H1 (cell line): ENCODE measurements at regions not wholly inside any gene's neighbourhood (a gene's known extent, or its start where the extent isn't known, plus 50 kb on each side); places are given as distances from the start of the nearest gene placed in this dataset.

Source experiments
- CTCF ChIA-PET: fragments of 300-600 bp; sonication (Branson Sonifier 250); formaldehyde crosslinking; loops from one replicate; lab custom pipeline; 2021; ENCODE audit not compliant: partially characterized antibody; lab: Charles Lee
- POLR2A ChIA-PET: fragments of 300-600 bp; sonication (Branson Sonifier 250); formaldehyde crosslinking; loops from one replicate; lab custom pipeline; 2021; ENCODE audit warnings: inconsistent platforms; ENCODE audit not compliant: partially characterized antibody; lab: Charles Lee
- DNase-seq, 2 experiments: peaks; one replicate each; pipeline versions ENCODE4 v3.0.0 to v3.0.0-alpha.2; 2010 to 2022; ENCODE audit warnings: low spot score in 2 of 2, low read depth in 1 of 2, mixed read lengths in 1 of 2
- FAIRE-seq: peaks from 2 replicates; lab custom pipeline; 2011; peaks lifted over from hg19 to GRCh38; lab: Jason Lieb, UNC
- H2AFZ ChIP-seq: 2 replicates; pipeline ENCODE4 v1.8.1; 2012; ENCODE audit warnings: low read length, inconsistent platforms
- H2AK5ac ChIP-seq: 2 replicates; pipeline ENCODE4 v1.6.1; 2013; ENCODE audit warnings: low read depth, low read length
- H2BK120ac ChIP-seq: replicated peaks from 2 replicates; pipeline ENCODE3; 2013; ENCODE audit warnings: low read depth, low read length, inconsistent platforms
- H2BK12ac ChIP-seq: 2 replicates; pipeline ENCODE4 v1.6.1; 2013; ENCODE audit warnings: low read depth, low read length
- H2BK15ac ChIP-seq: 2 replicates; pipeline ENCODE4 v1.6.1; 2013; ENCODE audit warnings: low read length
- H2BK20ac ChIP-seq: 2 replicates; pipeline ENCODE4 v1.6.1; 2013; ENCODE audit warnings: low read length
- H2BK5ac ChIP-seq: 2 replicates; pipeline ENCODE4 v1.6.1; 2013; ENCODE audit warnings: low read depth, low read length
- H3K14ac ChIP-seq: 2 replicates; pipeline ENCODE4 v1.6.1; 2013; ENCODE audit warnings: inconsistent platforms; ENCODE audit not compliant: insufficient read length
- H3K18ac ChIP-seq: 2 replicates; pipeline ENCODE4 v1.6.1; 2013; ENCODE audit warnings: low read length; ENCODE audit errors: extremely low read depth
- H3K23ac ChIP-seq: 2 replicates; pipeline ENCODE4 v1.6.1; 2013; ENCODE audit warnings: inconsistent platforms; ENCODE audit not compliant: insufficient read length
- H3K23me2 ChIP-seq: 2 replicates; pipeline ENCODE4 v1.6.1; 2013; ENCODE audit warnings: low read depth, low read length
- H3K27ac ChIP-seq: 2 replicates; pipeline ENCODE4 v1.6.1; 2011; ENCODE audit warnings: low read depth, low read length, inconsistent platforms
- H3K27me3 ChIP-seq, 4 experiments: replicated peaks in 1 of 4; 1 replicate in 1 of 4; 2 replicates in 3 of 4; pipeline versions ENCODE4 v1.6.1 to v1.8.1; 2011 to 2013; ENCODE audit warnings: low read length in 3 of 4, mild to moderate bottlenecking in 3 of 4, inconsistent platforms in 2 of 4, mixed read lengths in 2 of 4, moderate library complexity in 1 of 4; ENCODE audit not compliant: control insufficient read depth in 3 of 4, insufficient read depth in 3 of 4; ENCODE audit errors: extremely low read depth in 1 of 4
- H3K36me3 ChIP-seq, 4 experiments: 2 replicates each; pipeline versions ENCODE4 v1.6.1 to v1.8.1; 2011 to 2013; ENCODE audit warnings: mild to moderate bottlenecking in 4 of 4, low read length in 3 of 4, moderate library complexity in 2 of 4, control low read depth in 1 of 4, inconsistent platforms in 1 of 4; ENCODE audit not compliant: insufficient read depth in 4 of 4, control insufficient read depth in 2 of 4
- H3K4ac ChIP-seq: replicated peaks from 2 replicates; pipeline ENCODE3; 2013; ENCODE audit warnings: low read length, low read depth, mixed read lengths, inconsistent platforms; ENCODE audit not compliant: insufficient read length
- H3K4me1 ChIP-seq, 4 experiments: replicated peaks in 1 of 4; 1 replicate in 1 of 4; 2 replicates in 3 of 4; pipeline versions ENCODE4 v1.6.1 to v1.8.1; 2011 to 2013; ENCODE audit warnings: low read length in 3 of 4, inconsistent platforms in 2 of 4, mixed read lengths in 1 of 4; ENCODE audit not compliant: insufficient read depth in 4 of 4, control insufficient read depth in 3 of 4
- H3K4me2 ChIP-seq, 2 experiments: 2 replicates each; pipeline versions ENCODE4 v1.6.1 to v1.8.1; 2011 to 2013; ENCODE audit warnings: low read depth in 2 of 2, low read length in 2 of 2, control low read depth in 1 of 2, inconsistent platforms in 1 of 2, mild to moderate bottlenecking in 1 of 2; ENCODE audit not compliant: insufficient read depth in 1 of 2
- H3K4me3 ChIP-seq, 4 experiments: fragments of 200-600, 300-600 bp in 1 of 4; sonication (generic), shearing (Covaris generic), sonication (Bioruptor Twin) in 1 of 4; 2 replicates each; pipeline versions ENCODE4 v1.5.1 to v1.8.1; 2011 to 2016; ENCODE audit warnings: low read length in 4 of 4, low read depth in 3 of 4, control low read depth in 2 of 4, inconsistent platforms in 2 of 4, mild to moderate bottlenecking in 2 of 4, mixed read lengths in 1 of 4, moderate library complexity in 1 of 4; ENCODE audit not compliant: insufficient read depth in 2 of 4; ENCODE audit errors: extremely low read depth in 1 of 4
- H3K56ac ChIP-seq: replicated peaks from 2 replicates; pipeline ENCODE3; 2013; ENCODE audit warnings: low read depth, mild to moderate bottlenecking, mixed read lengths, low read length, inconsistent platforms; ENCODE audit not compliant: insufficient read length
- H3K79me1 ChIP-seq: 2 replicates; pipeline ENCODE4 v1.6.1; 2013; ENCODE audit warnings: low read depth, low read length, control low read depth
- H3K79me2 ChIP-seq, 2 experiments: 2 replicates each; pipeline versions ENCODE4 v1.6.1 to v1.8.1; 2012 to 2013; ENCODE audit warnings: low read length in 2 of 2, mild to moderate bottlenecking in 2 of 2, inconsistent platforms in 1 of 2; ENCODE audit not compliant: insufficient read depth in 2 of 2, control insufficient read depth in 1 of 2
- H3K9ac ChIP-seq, 4 experiments: replicated peaks in 1 of 4; 1 replicate in 1 of 4; 2 replicates in 3 of 4; pipeline versions ENCODE4 v1.6.1 to v1.8.1; 2011 to 2013; ENCODE audit warnings: low read depth in 3 of 4, low read length in 3 of 4, control low read depth in 2 of 4, mild to moderate bottlenecking in 2 of 4, moderate library complexity in 2 of 4, inconsistent platforms in 1 of 4; ENCODE audit errors: extremely low read depth in 1 of 4
- H3K9me3 ChIP-seq, 2 experiments: 2 replicates each; pipeline versions ENCODE4 v1.6.1 to v1.8.1; 2012 to 2013; ENCODE audit warnings: mild to moderate bottlenecking in 2 of 2, moderate library complexity in 2 of 2, control low read depth in 1 of 2, inconsistent platforms in 1 of 2, low read depth in 1 of 2, low read length in 1 of 2, mixed read lengths in 1 of 2; ENCODE audit not compliant: insufficient read depth in 2 of 2
- H4K20me1 ChIP-seq, 2 experiments: replicated peaks in 1 of 2; 2 replicates each; pipeline versions ENCODE3 to v1.8.1; 2011 to 2013; ENCODE audit warnings: inconsistent platforms in 2 of 2, low read length in 2 of 2, mild to moderate bottlenecking in 1 of 2; ENCODE audit not compliant: insufficient read depth in 2 of 2, control insufficient read depth in 1 of 2
- H4K5ac ChIP-seq: 2 replicates; pipeline ENCODE4 v1.6.1; 2013; ENCODE audit warnings: low read length, low read depth, mixed read lengths, inconsistent platforms; ENCODE audit not compliant: insufficient read length
- H4K8ac ChIP-seq: 2 replicates; pipeline ENCODE4 v1.8.0; 2013; ENCODE audit warnings: mild to moderate bottlenecking, moderate library complexity, low read length, inconsistent platforms; ENCODE audit not compliant: insufficient read depth; ENCODE audit errors: extremely low read depth
- H4K91ac ChIP-seq: replicated peaks from 2 replicates; pipeline ENCODE3; 2013; ENCODE audit warnings: low read length, mixed read lengths, inconsistent platforms; ENCODE audit not compliant: insufficient read length
- BCL11A ChIP-seq, 2 experiments: IDR thresholded peaks; one replicate each; pipeline ENCODE4 v1.6.1; 2011; ENCODE audit warnings: low read depth in 2 of 2, low read length in 2 of 2, mild to moderate bottlenecking in 2 of 2
- CEBPB ChIP-seq: IDR thresholded peaks from 2 replicates; pipeline ENCODE4 v1.6.1; 2012; ENCODE audit warnings: low read depth, low read length
- JUN ChIP-seq: IDR thresholded peaks from 2 replicates; pipeline ENCODE4 v1.6.1; 2011; ENCODE audit warnings: low read depth, mild to moderate bottlenecking, improper control_type of control experiment, low read length
- NRF1 ChIP-seq: IDR thresholded peaks from 2 replicates; pipeline ENCODE4 v1.6.1; 2011; ENCODE audit warnings: mild to moderate bottlenecking, low read depth, low read length, improper control_type of control experiment
- POU5F1 ChIP-seq: IDR thresholded peaks from 2 replicates; pipeline ENCODE4 v1.6.1; 2011; ENCODE audit warnings: low read depth, mild to moderate bottlenecking, low read length, moderate library complexity
- RNF2 ChIP-seq: fragments of 200-900, 300-1000 bp; sonication (generic); IDR thresholded peaks from 2 replicates; pipeline ENCODE4 v1.7.1; 2016; ENCODE audit warnings: borderline replicate concordance, low read depth, mild to moderate bottlenecking, antibody characterized with exemption, low read length; ENCODE audit not compliant: poor library complexity, severe bottlenecking; ENCODE audit errors: missing control alignments
- SAP30 ChIP-seq: fragments of 300-600 bp; sonication (generic); IDR thresholded peaks from 2 replicates; pipeline ENCODE4 v1.7.1; 2012; ENCODE audit warnings: low read length, moderate library complexity, mild to moderate bottlenecking, inconsistent platforms; ENCODE audit not compliant: insufficient read depth, insufficient replicate concordance
- SP2 ChIP-seq: IDR thresholded peaks from 2 replicates; pipeline ENCODE4 v1.6.1; 2012; ENCODE audit warnings: mild to moderate bottlenecking, low read length, inconsistent platforms
- TAF1 ChIP-seq: IDR thresholded peaks from 2 replicates; pipeline ENCODE4 v1.6.1; 2011; ENCODE audit warnings: mild to moderate bottlenecking, low read depth, low read length
- ZNF274 ChIP-seq: IDR thresholded peaks from 2 replicates; pipeline ENCODE4 v1.7.0; 2012; ENCODE audit warnings: low read length, borderline replicate concordance; ENCODE audit errors: extremely low read depth
- WGBS, 2 experiments: shearing (Covaris generic) in 1 of 2; methylation state at CpG; one replicate each; pipeline versions ENCODE4 v1.1.6 to v1.1.7; 2013 to 2015; ENCODE audit warnings: low lambda C conversion rate in 2 of 2, mixed read lengths in 2 of 2, inconsistent platforms in 1 of 2, low coverage in 1 of 2, missing lambda C conversion rate in 1 of 2; ENCODE audit not compliant: insufficient replicate concordance in 2 of 2, insufficient coverage in 1 of 2, insufficient read length in 1 of 2; ENCODE audit errors: extremely low coverage in 1 of 2, missing lambda C conversion rate in 1 of 2; 5-methylcytosine and 5-hydroxymethylcytosine counted together
- TF ChIP-seq, protein P1 (sequence below): IDR thresholded peaks from 2 replicates; pipeline ENCODE4 v1.6.1; 2011; ENCODE audit warnings: low read length, improper control_type of control experiment
- TF ChIP-seq, protein P2 (sequence below): IDR thresholded peaks from 2 replicates; pipeline ENCODE4 v1.6.1; 2012; ENCODE audit warnings: inconsistent platforms

DNA sequence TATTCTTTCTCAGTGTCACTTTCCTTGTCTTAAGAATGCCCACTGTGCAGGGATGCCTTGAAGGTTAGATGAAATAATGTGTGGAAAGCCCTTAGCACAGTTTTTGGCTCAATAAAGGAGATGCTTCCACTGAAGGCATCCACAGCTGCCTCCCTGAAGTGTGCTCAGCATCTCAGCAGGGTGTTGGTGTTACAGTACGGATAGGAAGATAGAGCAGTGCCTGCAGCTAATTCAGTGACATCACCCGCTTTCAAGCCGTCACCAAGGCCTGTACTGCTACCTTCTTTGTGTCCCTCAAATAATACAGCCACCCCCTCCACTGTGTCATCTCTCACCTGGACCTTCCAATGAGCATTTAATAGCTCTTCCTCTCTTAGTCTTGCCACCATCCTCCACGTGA, 59.0 kb downstream of the NDUFS5 start:
- Histone ChIP-seq H3K27me3 (peaks cover 0 to 12% (median 8%) of the 10 kb centered on the region in 4 experiments; a peak in 6 of 7 replicates), H2BK15ac (no peak overlapping the region), H2BK5ac (no peak overlapping the region), H3K9me3 (no peaks in the 10 kb centered on the region), H3K18ac (no peak overlapping the region), H3K14ac (no peak overlapping the region), H2BK12ac (no peak overlapping the region), H3K23ac (no peak overlapping the region), H3K56ac (no peak overlapping the region), H3K4me2 (no peak overlapping the region), H2BK120ac (no peak overlapping the region), H3K4ac (no peak overlapping the region), H3K9ac (no peak overlapping the region), H2AFZ (no peak overlapping the region), H3K4me3 (no peak overlapping the region), H4K20me1 (no peaks in the 10 kb centered on the region), H4K8ac (no peak overlapping the region), H2AK5ac (no peak overlapping the region), H3K79me1 (no peaks in the 10 kb centered on the region; the same call in none of the 2 replicates), H3K79me2 (no peaks in the 10 kb centered on the region), H4K5ac (no peak overlapping the region), H2BK20ac (no peak overlapping the region), H3K36me3 (no peaks in the 10 kb centered on the region; a peak in 1 of 8 replicates), H4K91ac (no peak overlapping the region), H3K4me1 (peaks cover 6 to 10% (median 6%) of the 10 kb centered on the region in 4 experiments), H3K23me2 (peaks cover 8% of the 10 kb centered on the region; the same call in 1 of the 2 replicates), H3K27ac (no peak overlapping the region)
- DNase-seq (no peak), FAIRE-seq (no peak)
- 79% methylated on average over 4 of the region's 4 CpGs; no CpG with 5 or more reads in 1 of the 2 experiments for WGBS, 2 experiments
- ChIA-PET CTCF (interaction anchor here (0.6 to 2.1 kb wide), 4 partner anchors 8 to 251 kb away, joined by 3 to 6 read pairs (median 4); partner anchors contain the start of gene MYCBP), POLR2A (interaction anchor here (0.6 to 1.1 kb wide), 3 partner anchors 78 to 121 kb away, joined by 3 read pairs; no protein-coding TSS in a partner anchor)
- no peak for TF ChIP-seq TAF1
- TF ChIP-seq SAP30: no peak
- TF ChIP-seq, protein P1, sequence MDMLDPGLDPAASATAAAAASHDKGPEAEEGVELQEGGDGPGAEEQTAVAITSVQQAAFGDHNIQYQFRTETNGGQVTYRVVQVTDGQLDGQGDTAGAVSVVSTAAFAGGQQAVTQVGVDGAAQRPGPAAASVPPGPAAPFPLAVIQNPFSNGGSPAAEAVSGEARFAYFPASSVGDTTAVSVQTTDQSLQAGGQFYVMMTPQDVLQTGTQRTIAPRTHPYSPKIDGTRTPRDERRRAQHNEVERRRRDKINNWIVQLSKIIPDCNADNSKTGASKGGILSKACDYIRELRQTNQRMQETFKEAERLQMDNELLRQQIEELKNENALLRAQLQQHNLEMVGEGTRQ: no peak
- no peak for TF ChIP-seq BCL11A (IDR thresholded peaks at IDR 0.05; ENCODE audit: low read depth in 2 of 2, low read length in 2 of 2)
- TF ChIP-seq CEBPB: no peak
- no peak for TF ChIP-seq SP2
- TF ChIP-seq NRF1: no peak
- no peak for TF ChIP-seq JUN
- TF ChIP-seq, protein P2, sequence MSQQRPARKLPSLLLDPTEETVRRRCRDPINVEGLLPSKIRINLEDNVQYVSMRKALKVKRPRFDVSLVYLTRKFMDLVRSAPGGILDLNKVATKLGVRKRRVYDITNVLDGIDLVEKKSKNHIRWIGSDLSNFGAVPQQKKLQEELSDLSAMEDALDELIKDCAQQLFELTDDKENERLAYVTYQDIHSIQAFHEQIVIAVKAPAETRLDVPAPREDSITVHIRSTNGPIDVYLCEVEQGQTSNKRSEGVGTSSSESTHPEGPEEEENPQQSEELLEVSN: no peak
- TF ChIP-seq ZNF274: no peak
- no peak for TF ChIP-seq RNF2
- no peak for TF ChIP-seq POU5F1
